ENCODE measurements at regions not wholly inside any gene's neighbourhood (a gene's known extent, or its start where the extent isn't known, plus 50 kb on each side); places are given as distances from the start of the nearest gene placed in this dataset.

- Histone ChIP-seq H3K4me3 (replicated peaks; ENCODE audit: low read depth, low read length) (no peak overlapping the region), H3K27me3 (replicated peaks; ENCODE audit: control insufficient read depth, insufficient read depth, low read length) (no peaks in the 10 kb centered on the region), H3K36me3 (ENCODE audit: control insufficient read depth, insufficient read depth, low read length) (no peaks in the 10 kb centered on the region)
- no peak for TF ChIP-seq CTCF (IDR thresholded peaks at IDR 0.05; ENCODE audit: insufficient read depth, low read length, poor library complexity, severe bottlenecking)
- no peak for DNase-seq (ENCODE audit: extremely low read depth, insufficient read length)
These were observed 52.9 kb upstream of the RNU6-1 start for GRCh38 chr15:67892559-67893377.

GRCh38 chr15:67895237-67895636 is 55.4 kb upstream of the RNU6-1 start:
- TF ChIP-seq CTCF (IDR thresholded peaks at IDR 0.05; ENCODE audit: insufficient read depth, low read length, poor library complexity, severe bottlenecking) = no peak
- H3K36me3 ChIP-seq (ENCODE audit: control insufficient read depth, insufficient read depth, low read length) = no peaks in the 10 kb centered on the region
- no peaks in the 10 kb centered on the region for H3K27me3 ChIP-seq (replicated peaks; ENCODE audit: control insufficient read depth, insufficient read depth, low read length)
- no peak for DNase-seq (ENCODE audit: extremely low read depth, insufficient read length)
- H3K4me3 ChIP-seq (replicated peaks; ENCODE audit: low read depth, low read length) = no peak overlapping the region

GRCh38 chr15:67897646-67898339 is 57.9 kb upstream of the RNU6-1 start:
- TF ChIP-seq CTCF (IDR thresholded peaks at IDR 0.05; ENCODE audit: insufficient read depth, low read length, poor library complexity, severe bottlenecking) = no peak
- H3K27me3 ChIP-seq (replicated peaks; ENCODE audit: control insufficient read depth, insufficient read depth, low read length) = no peaks in the 10 kb centered on the region
- no peaks in the 10 kb centered on the region for H3K36me3 ChIP-seq (ENCODE audit: control insufficient read depth, insufficient read depth, low read length)
- no peak overlapping the region for H3K4me3 ChIP-seq (replicated peaks; ENCODE audit: low read depth, low read length)
- DNase-seq (ENCODE audit: extremely low read depth, insufficient read length) = no peak

GRCh38 chr15:67899596-67900283 is 59.9 kb upstream of the RNU6-1 start:
- Histone ChIP-seq H3K4me3 (replicated peaks; ENCODE audit: low read depth, low read length) (no peak overlapping the region), H3K36me3 (ENCODE audit: control insufficient read depth, insufficient read depth, low read length) (no peaks in the 10 kb centered on the region), H3K27me3 (replicated peaks; ENCODE audit: control insufficient read depth, insufficient read depth, low read length) (no peaks in the 10 kb centered on the region)
- no peak for TF ChIP-seq CTCF (IDR thresholded peaks at IDR 0.05; ENCODE audit: insufficient read depth, low read length, poor library complexity, severe bottlenecking)
- no peak for DNase-seq (ENCODE audit: extremely low read depth, insufficient read length)

- H3K36me3 ChIP-seq (ENCODE audit: control insufficient read depth, insufficient read depth, low read length) = no peaks in the 10 kb centered on the region
- no peak for DNase-seq (ENCODE audit: extremely low read depth, insufficient read length)
- H3K27me3 ChIP-seq (replicated peaks; ENCODE audit: control insufficient read depth, insufficient read depth, low read length) = no peaks in the 10 kb centered on the region
- no peak for TF ChIP-seq CTCF (IDR thresholded peaks at IDR 0.05; ENCODE audit: insufficient read depth, low read length, poor library complexity, severe bottlenecking)
- H3K4me3 ChIP-seq (replicated peaks; ENCODE audit: low read depth, low read length) = no peak overlapping the region
These were observed 60.8 kb upstream of the RNU6-1 start for GRCh38 chr15:67900621-67901147.

Measured in GM06990 (cell line).